DND-41 (cell line): ENCODE measurements at regions not wholly inside any gene's neighbourhood (a gene's known extent, or its start where the extent isn't known, plus 50 kb on each side); places are given as distances from the start of the nearest gene placed in this dataset.
A peak's percentile ranks its signal among the peaks of the same experiment; 100 is the strongest.

Experiments
- ATAC-seq: fragments of 200-7000 bp; cut with Tn5 transposase; 3 replicates; pipeline ENCODE4 v1.9.1; 2021; ENCODE audit warnings: low read depth; ENCODE audit not compliant: insufficient read depth
- DNase-seq: peaks from one replicate; pipeline ENCODE4 v3.0.0-alpha.2; 2020
- H2AFZ ChIP-seq: 2 replicates; pipeline ENCODE4 v1.6.0; 2012; ENCODE audit warnings: low read depth, low read length
- H3K27ac ChIP-seq: 2 replicates; pipeline ENCODE4 v1.5.1; 2012; ENCODE audit warnings: low read length, inconsistent platforms
- H3K27me3 ChIP-seq: fragments of 200-600 bp; sonication (generic); 2 replicates; pipeline ENCODE4 v1.6.0; 2012; ENCODE audit warnings: low read length, mild to moderate bottlenecking, inconsistent platforms; ENCODE audit not compliant: insufficient read depth, poor library complexity
- H3K36me3 ChIP-seq: 2 replicates; pipeline ENCODE4 v1.5.1; 2012; ENCODE audit warnings: low read length, inconsistent platforms; ENCODE audit not compliant: insufficient read depth
- H3K4me1 ChIP-seq: 2 replicates; pipeline ENCODE4 v1.5.1; 2012; ENCODE audit warnings: mild to moderate bottlenecking, low read length; ENCODE audit not compliant: insufficient read depth
- H3K4me2 ChIP-seq: 2 replicates; pipeline ENCODE4 v1.6.0; 2012; ENCODE audit warnings: mild to moderate bottlenecking, moderate library complexity, low read length, inconsistent platforms; ENCODE audit not compliant: insufficient read depth
- H3K4me3 ChIP-seq, 2 experiments: fragments of 200-600 bp in 1 of 2; shearing (Covaris generic) in 1 of 2; 2 replicates each; pipeline ENCODE4 v1.5.1; 2012 to 2016; ENCODE audit warnings: inconsistent platforms in 2 of 2, low read length in 2 of 2, mild to moderate bottlenecking in 2 of 2, low read depth in 1 of 2, moderate library complexity in 1 of 2
- H3K79me2 ChIP-seq: 2 replicates; pipeline ENCODE4 v1.6.0; 2012; ENCODE audit warnings: low read length, inconsistent platforms; ENCODE audit not compliant: insufficient read depth
- H3K9ac ChIP-seq: 2 replicates; pipeline ENCODE4 v1.6.0; 2012; ENCODE audit warnings: low read depth, mild to moderate bottlenecking, inconsistent platforms, low read length, moderate library complexity
- H3K9me3 ChIP-seq: 2 replicates; pipeline ENCODE4 v1.5.1; 2012; ENCODE audit warnings: low read length, moderate library complexity, mild to moderate bottlenecking, inconsistent platforms; ENCODE audit not compliant: insufficient read depth, severe bottlenecking
- H4K20me1 ChIP-seq: 2 replicates; pipeline ENCODE4 v1.6.0; 2012; ENCODE audit warnings: low read length; ENCODE audit not compliant: insufficient read depth
- CTCF ChIP-seq: IDR thresholded peaks from 2 replicates; pipeline ENCODE4 v1.5.1; 2012; ENCODE audit warnings: borderline replicate concordance, low read length, moderate library complexity, mild to moderate bottlenecking; ENCODE audit not compliant: poor library complexity, severe bottlenecking; ENCODE audit errors: extremely low read depth
- EZH2 ChIP-seq: IDR thresholded peaks from 3 replicates; pipeline ENCODE4 v1.6.1; 2012; ENCODE audit warnings: borderline replicate concordance, low read depth, mild to moderate bottlenecking, moderate library complexity, low read length, inconsistent platforms; ENCODE audit not compliant: severe bottlenecking

DNA sequence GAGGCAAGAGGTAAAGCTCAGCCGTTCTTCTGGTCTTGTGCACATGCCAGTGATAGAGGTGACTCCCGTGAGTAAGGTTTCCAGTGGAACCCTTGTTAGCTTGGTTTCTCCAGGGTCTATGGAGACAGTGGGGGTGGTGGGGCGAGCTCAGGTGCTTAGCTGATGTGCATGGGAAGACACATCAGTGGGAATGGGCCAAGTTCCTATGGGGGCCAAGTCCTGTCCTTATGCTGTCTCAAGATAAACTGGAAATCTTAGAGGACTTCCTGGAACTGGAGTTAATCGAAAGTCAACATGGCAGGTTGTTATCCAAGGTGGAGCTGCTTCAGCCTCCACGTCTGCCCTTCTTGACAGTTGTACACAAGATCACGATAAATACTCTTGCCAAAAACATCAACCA lies 130.1 kb upstream of the TMEM18 start:
- H3K9ac ChIP-seq: no peak overlapping the region
- no peaks in the 10 kb centered on the region for H4K20me1 ChIP-seq
- DNase-seq: no peak
- H3K4me3 ChIP-seq: no peak overlapping the region
- peaks cover 4% of the 10 kb centered on the region; the same call in 1 of the 2 replicates for H3K4me1 ChIP-seq
- no peaks in the 10 kb centered on the region for H3K27me3 ChIP-seq
- no peaks in the 10 kb centered on the region for H3K9me3 ChIP-seq
- TF ChIP-seq CTCF (no peak), EZH2 (no peak)
- no peak for ATAC-seq
- no peaks in the 10 kb centered on the region for H3K79me2 ChIP-seq
- H2AFZ ChIP-seq: no peak overlapping the region
- peaks cover 4% of the 10 kb centered on the region; the same call in 1 of the 2 replicates for H3K36me3 ChIP-seq
- H3K4me2 ChIP-seq: no peak overlapping the region
- no peak overlapping the region for H3K27ac ChIP-seq

DNA sequence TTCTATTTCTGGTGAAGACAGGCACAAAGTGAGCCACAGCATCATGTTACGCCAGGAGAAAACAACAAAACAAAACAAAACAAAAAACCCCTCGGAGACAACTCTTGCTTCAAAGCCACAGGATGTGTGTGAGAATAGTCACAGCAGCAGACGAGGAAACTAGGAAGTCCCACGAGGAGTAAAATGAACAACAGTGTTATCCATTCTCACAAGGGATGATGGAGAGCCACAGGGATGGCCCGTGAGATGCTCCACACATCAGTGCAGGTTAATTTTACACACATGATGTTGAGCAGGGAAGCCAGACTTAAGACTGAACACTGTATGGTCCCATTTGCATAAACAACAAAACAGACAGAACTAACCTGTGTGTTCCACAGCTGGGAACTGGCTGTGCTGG lies 128.5 kb upstream of the TMEM18 start:
- TF ChIP-seq EZH2 (no peak), CTCF (no peak)

GRCh38 chr2:797993-798392 lies 120.8 kb upstream of the TMEM18 start:
- H3K79me2 ChIP-seq: no peaks in the 10 kb centered on the region
- H3K36me3 ChIP-seq: no peaks in the 10 kb centered on the region
- ATAC-seq: no peak
- no peak for TF ChIP-seq CTCF
- no peak for TF ChIP-seq EZH2
- no peak overlapping the region for H2AFZ ChIP-seq
- no peak overlapping the region for H3K9ac ChIP-seq
- no peak overlapping the region for H3K4me3 ChIP-seq
- H3K27ac ChIP-seq: no peak overlapping the region
- DNase-seq: no peak
- no peaks in the 10 kb centered on the region for H3K4me1 ChIP-seq
- H3K27me3 ChIP-seq: no peaks in the 10 kb centered on the region
- H3K4me2 ChIP-seq: no peak overlapping the region
- H4K20me1 ChIP-seq: no peaks in the 10 kb centered on the region
- no peaks in the 10 kb centered on the region for H3K9me3 ChIP-seq

More for the DNA sequence above, 128.5 kb upstream of the TMEM18 start:
- ATAC-seq (no peak), DNase-seq (no peak)
- no peaks in the 10 kb centered on the region for H3K27me3 ChIP-seq
- H4K20me1 ChIP-seq: no peaks in the 10 kb centered on the region
- H3K36me3 ChIP-seq: peaks cover 4% of the 10 kb centered on the region; the same call in 1 of the 2 replicates
- H3K4me2 ChIP-seq: no peak overlapping the region
- no peak overlapping the region for H3K4me3 ChIP-seq
- H3K27ac ChIP-seq: 0 out of 2 replicates have a peak overlapping the region, but pooled peaks have one; percentile 47
- H3K79me2 ChIP-seq: no peaks in the 10 kb centered on the region
- no peaks in the 10 kb centered on the region for H3K9me3 ChIP-seq
- no peak overlapping the region for H2AFZ ChIP-seq
- H3K4me1 ChIP-seq: peaks cover 4% of the 10 kb centered on the region; the same call in 1 of the 2 replicates
- H3K9ac ChIP-seq: no peak overlapping the region

- H3K9ac ChIP-seq: no peak overlapping the region
- no peak for TF ChIP-seq EZH2
- TF ChIP-seq CTCF: no peak
- no peaks in the 10 kb centered on the region for H3K4me1 ChIP-seq
- H4K20me1 ChIP-seq: no peaks in the 10 kb centered on the region
- no peak overlapping the region for H2AFZ ChIP-seq
- no peak overlapping the region for H3K4me3 ChIP-seq
- no peaks in the 10 kb centered on the region for H3K79me2 ChIP-seq
- no peaks in the 10 kb centered on the region for H3K9me3 ChIP-seq
- no peak for DNase-seq
- H3K27ac ChIP-seq: no peak overlapping the region
- ATAC-seq: no peak
- H3K27me3 ChIP-seq: no peaks in the 10 kb centered on the region
- H3K36me3 ChIP-seq: no peaks in the 10 kb centered on the region
- H3K4me2 ChIP-seq: no peak overlapping the region
Observed at GRCh38 chr2:797556-797955, 120.3 kb upstream of the TMEM18 start.
